HG03558 (cell line): ENCODE measurements at regions not wholly inside any gene's neighbourhood (a gene's known extent, or its start where the extent isn't known, plus 50 kb on each side); places are given as distances from the start of the nearest gene placed in this dataset.
"Not testable (repeated sequence)": the region's sequence is repeated elsewhere in the genome, so short reads cannot be mapped to it uniquely, and the experiment has no call there.

Experiments used
- ATAC-seq: cut with Tn5 transposase; IDR thresholded peaks from one replicate; pipeline ENCODE4 v1.9.1; 2021; ENCODE audit warnings: moderate number of reproducible peaks; ENCODE audit not compliant: unreplicated experiment; ENCODE audit errors: extremely low read depth

- ATAC-seq = no peak
Measured at GRCh38 chr21:13827201-13827600, 217.6 kb downstream of the POTED start.

DNA sequence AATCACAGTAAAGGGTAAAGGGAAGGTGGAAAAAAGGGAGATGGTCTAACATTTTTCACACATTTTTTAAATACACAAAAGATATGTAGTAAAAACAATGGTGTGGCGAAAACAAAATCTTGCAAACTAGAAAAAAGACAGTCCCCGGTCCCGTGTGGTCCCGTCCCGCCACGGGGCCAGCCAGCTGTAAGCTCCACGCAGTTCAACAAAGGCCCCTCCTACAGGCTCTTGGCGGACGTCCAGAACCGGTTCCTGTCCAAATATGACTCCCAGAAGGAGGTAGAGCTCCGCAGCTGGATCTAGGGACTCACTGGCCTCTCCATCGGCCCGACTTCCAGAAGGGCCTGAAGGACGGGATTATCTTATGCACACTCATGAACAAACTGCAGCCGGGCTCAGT is 216.9 kb downstream of the POTED start:
- not testable (repeated sequence) for ATAC-seq

GRCh38 chr21:13825218-13825778 is 215.7 kb downstream of the POTED start:
- ATAC-seq = not testable (repeated sequence)

DNA sequence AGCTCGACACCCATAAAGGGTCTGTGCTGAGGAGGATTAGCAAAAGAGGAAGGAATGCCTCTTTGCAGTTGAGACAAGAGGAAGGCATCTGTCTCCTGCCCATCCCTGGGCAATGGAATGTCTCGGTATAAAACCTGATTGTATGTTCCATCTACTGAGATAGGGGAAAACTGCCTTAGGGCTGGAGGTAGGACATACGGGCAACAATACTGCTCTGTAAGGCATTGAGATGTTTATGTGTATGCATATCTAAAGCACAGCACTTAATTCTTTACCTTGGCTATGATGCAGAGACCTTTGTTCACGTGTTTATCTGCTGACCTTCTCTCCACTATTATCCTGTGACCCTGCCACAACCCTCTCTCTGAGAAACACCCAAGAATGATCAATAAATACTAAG is 210.7 kb downstream of the POTED start:
- ATAC-seq = not testable (repeated sequence)

DNA sequence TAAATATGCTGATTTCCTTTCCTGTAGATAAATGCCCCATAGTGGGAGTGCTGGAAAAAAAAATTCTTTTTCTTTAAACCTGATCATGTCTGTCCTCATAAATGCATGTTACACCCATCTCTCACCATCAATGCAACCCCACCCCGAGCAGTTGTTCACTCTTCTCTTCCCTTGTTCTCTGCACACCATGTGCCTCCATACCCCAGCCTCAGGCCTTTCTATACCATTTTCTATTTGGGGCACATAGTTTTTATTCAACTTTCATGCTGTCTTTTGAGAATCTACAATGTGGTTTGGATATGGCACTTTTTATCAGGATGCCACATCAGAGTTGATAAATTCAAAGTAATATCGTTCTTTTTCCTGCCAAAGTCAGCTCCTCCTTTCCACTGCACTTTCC is 202.6 kb downstream of the POTED start:
- not testable (repeated sequence) for ATAC-seq

DNA sequence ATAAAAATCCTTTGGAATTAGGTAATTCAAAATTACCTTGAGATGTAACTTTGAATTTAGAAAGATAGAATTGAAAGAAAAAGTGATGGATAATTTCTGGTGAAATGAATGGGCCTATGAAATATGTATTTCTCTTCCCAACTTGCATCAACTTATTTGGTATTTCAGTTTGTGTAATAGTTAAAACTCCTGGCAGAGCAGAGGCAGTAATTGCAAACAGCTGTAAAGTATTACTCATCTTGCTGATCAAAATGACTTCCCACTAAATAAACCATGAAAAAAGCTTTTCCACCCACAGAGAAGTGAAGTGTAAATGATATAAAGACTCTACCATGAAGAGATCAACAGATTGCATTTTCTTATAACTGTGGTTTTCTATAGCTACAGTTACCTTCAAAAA is 201.0 kb downstream of the POTED start:
- not testable (repeated sequence) for ATAC-seq

DNA sequence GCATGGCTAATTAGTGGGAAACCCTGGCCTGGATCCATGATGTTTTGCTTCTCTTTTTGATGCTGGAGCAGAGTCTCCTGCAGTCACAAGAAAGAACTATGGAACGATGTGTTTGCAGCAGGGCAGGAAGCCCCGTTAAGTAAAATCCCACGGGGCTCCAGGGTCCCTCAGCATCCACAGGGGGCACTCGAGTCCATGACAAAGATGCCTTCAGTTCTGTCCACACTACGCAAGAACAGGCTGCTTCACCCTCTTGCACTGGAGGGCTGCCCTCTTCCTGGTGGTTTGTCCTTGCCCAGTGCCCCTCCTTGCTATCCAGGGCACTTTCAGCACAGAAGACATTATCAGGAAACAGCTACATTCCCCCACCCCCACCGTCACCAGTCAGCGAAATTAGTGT is 196.9 kb downstream of the POTED start:
- not testable (repeated sequence) for ATAC-seq

GRCh38 chr21:13802757-13803156 is 193.2 kb downstream of the POTED start:
- not testable (repeated sequence) for ATAC-seq
